ENCODE measurements at regions not wholly inside any gene's neighbourhood (a gene's known extent, or its start where the extent isn't known, plus 50 kb on each side); places are given as distances from the start of the nearest gene placed in this dataset.

DNA sequence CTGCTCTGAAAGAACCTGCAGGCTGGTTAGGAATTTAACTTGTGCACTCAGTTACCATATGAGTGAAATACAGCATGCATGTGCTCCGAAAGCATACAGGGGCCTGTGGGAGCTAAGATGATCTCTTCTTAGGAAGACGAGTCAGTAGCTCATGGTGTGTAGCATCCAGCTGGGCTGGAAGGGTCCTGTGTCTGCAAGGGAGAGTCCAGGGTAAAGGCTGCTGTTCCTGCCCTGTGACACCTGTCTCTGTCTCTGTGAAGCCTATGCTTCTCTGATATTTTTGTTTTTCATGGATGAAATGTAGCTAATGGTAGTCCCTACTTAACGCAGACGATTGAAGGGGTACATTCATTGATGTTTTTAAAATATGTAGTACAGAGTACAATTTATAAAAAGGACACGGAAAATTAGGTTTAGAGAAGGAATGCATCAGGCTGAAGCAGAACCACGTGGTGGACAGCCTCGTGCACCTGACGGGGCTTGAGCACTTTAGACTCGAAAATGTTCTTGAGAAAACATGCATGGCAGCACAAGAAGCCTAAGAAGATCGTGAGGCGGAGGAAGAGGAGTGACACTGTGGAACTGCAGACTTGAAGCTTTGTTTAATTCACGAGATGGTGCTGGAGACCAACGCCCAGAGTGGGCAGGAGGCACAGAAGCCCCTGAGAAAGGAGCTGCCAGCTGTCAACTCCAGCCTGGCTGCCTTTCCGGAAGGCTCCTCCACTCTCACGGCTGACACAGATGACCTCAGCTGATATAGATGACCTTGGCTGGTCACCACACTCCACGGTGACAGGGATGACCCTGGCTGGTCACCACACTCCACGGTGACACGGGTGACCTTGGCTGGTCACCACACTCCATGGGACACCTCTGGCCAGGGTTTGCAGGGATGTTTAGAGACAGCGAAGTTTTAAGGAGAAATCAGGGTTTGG, 110.6 kb downstream of the TMEM18 start (continued):
- TF ChIP-seq TAF7 (optimal IDR thresholded peaks at IDR 0.05; ENCODE audit: borderline replicate concordance, low read depth, low read length) = no peak
